Posterior vena cava (tissue), 2 donors: ENCODE measurements at regions not wholly inside any gene's neighbourhood (a gene's known extent, or its start where the extent isn't known, plus 50 kb on each side); places are given as distances from the start of the nearest gene placed in this dataset.

Experiments used
- DNase-seq: peaks from one replicate; pipeline ENCODE4 v3.0.0-alpha.2; 2020; ENCODE audit warnings: low spot score
- intact Hi-C, 2 donors: fragments of 100-400 bp; cut with DNase I; formaldehyde crosslinking; loops; one replicate each; pipeline versions ENCODE4 v1.14.1 to v1.14.2; 2022 to 2023
- donor health status: DM: yes; HTN: yes; CAD: no.
- donor health status: DM: yes; HTN: yes; CAD: no.

DNA sequence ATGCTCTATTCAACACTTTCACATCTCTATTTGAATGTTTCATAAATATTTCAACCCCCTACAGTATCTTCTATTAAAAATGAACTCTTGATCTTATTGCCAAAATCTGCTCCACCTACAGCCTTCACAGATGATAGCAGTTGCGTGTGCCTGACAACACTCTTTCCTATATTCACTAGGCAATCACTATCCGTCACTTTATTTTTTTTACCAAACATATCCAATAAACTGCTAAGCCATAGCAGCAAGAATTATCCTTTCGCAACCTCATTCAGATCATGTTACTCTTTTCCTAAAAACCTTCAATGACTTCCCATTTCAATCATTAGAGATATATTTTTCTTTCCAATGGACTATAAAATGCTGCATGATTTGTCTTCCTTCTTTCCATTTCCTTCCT, 629.8 kb upstream of the PCDH9 start:
- DNase-seq: no peak
- intact Hi-C loops: no loop called here

- no peak for DNase-seq
- intact Hi-C loops: no loop called here
Observed at GRCh38 chr13:67857581-67858310, 627.6 kb upstream of the PCDH9 start.

DNA sequence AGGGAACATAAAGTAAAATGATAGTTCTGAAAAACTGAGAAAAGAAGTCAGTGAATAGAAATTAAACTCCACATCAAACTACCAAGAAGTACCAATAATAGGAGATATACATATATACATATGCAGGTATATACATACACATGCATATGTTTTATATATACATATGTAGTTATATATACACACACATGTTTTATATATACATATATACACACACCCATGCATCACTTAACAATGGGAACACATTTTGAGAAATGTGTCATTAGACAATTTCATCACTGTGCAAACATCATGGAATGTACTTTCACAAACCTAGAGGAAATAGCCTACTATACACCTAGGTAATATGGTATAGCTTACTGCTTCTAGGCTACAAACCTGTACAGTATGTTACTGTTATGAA, 626.8 kb upstream of the PCDH9 start:
- intact Hi-C loops: no loop called here
- no peak for DNase-seq

- intact Hi-C loops: no loop called here
Observed at GRCh38 chr13:67855741-67856238, 625.7 kb upstream of the PCDH9 start.

DNA sequence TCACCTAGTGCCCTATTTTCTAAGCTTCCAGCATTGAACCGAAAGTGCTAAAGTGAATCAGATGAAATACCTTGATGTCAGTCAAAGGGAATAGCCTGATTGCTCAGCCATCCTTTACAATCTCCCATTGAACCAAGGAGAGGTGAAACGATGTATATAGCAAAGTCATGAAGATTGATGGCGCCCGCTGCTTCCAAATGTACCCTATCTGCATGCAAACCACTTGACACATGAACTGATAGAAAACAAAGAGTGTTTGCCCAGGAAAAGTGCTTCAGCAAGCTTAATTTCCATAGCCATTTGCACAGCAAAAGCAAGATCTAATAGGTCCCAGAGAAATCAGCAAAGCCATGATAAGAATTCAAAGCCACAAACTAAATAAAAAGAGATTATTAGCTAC, 624.9 kb upstream of the PCDH9 start:
- DNase-seq: no peak
- intact Hi-C loops: no loop called here

More at GRCh38 chr13:67855741-67856238, 625.7 kb upstream of the PCDH9 start:
- no peak for DNase-seq

DNA sequence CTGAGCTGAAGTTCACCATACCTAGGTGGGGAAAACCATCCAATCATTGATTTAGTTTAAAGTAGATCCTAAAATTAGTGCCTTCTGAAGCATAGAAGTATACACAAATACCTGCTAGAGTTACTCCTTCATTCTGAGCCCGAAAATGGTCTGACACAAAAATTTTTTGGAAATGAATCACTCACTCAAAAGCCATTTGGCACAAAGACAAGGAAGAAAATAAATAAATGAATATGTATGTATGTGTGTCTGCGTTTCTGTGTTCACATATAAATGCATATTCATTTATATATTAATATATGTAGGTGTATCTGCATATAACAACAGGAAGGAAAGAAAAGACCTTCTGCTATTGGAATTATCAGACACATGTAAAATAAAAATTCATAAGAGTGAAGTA, 614.4 kb upstream of the PCDH9 start:
- DNase-seq: no peak
- intact Hi-C loops: no loop called here

GRCh38 chr13:67841071-67841470, 610.9 kb upstream of the PCDH9 start:
- no peak for DNase-seq

DNA sequence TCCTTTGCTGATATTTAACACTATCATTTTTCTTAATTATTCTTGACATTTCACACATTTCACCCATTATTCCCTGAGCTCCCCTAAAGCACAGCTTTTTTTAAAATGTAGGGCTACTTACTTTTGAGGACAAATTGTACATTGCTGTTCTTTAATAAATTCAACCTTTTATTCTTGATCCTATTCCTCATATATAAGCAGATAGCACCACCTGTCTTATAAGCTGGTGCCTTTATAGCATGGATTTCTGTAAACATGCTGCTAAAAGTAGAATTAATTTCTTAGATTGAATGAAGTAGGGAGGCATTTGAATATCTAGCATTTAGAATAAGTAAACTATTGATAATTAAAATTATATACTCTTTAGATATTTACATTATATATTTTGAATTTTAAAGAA, 603.4 kb upstream of the PCDH9 start:
- intact Hi-C loops: no loop called here
- DNase-seq: no peak

More at GRCh38 chr13:67841071-67841470, 610.9 kb upstream of the PCDH9 start:
- intact Hi-C loops: no loop called here

DNA sequence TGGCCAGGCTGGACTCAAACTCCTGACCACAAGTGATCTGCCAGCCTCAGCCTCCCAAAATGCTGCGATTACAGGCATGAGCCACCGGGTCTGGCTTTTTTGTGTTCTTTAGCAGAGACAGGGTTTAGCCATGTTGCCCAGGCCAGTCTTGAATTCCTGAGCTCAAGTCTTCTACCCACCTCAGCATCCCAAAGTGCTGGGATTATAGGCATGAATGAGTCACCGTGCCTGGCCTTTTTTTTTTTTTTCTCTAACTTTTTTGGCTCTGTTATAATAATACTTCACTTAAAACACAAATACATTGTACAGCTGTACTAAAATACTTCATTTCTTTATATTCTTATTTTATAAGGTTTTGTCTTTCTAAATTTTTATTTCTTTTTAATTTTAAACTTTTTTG, 599.5 kb upstream of the PCDH9 start:
- intact Hi-C loops: no loop called here
- no peak for DNase-seq

DNA sequence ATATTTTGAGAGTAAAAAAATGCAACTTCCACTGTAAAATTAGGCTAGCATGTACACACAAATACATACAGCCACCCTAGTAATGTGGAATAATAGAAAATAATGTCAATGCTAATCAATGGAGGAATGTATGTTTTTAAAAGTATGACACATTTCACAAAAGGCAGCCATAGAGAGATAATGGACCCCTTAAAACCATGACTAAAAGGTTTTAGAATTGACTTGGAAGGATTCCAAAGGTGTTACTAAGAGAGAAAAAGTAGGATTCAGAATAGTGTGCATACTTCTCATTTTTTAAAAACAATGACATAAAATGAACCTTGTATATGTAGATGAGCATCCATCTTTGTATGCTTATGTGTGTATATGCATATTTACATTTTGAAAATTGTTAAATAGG, 597.9 kb upstream of the PCDH9 start:
- intact Hi-C loops: no loop called here
- no peak for DNase-seq

- intact Hi-C loops: no loop called here
- DNase-seq: no peak
Observed at GRCh38 chr13:67821606-67822005, 591.5 kb upstream of the PCDH9 start.

DNA sequence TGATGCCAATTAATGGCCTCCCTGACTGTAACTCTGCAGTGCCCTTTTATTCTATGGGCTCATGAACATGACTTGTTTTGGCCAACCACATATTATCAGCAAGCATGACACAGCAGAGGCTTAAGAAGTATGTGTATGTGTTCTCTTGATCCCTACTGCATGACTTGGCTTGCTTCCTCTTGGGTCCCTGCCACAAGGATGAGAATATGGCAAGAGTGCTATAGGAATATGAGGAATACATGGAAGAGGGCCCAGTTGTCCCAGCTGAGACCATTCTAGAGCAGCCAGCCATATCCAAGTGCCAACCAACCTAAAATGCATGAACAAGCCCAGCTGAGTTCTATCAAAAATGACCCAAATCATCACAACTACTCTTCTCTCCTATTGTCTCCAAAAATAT, 576.7 kb upstream of the PCDH9 start:
- no peak for DNase-seq
- intact Hi-C loops: no loop called here

DNA sequence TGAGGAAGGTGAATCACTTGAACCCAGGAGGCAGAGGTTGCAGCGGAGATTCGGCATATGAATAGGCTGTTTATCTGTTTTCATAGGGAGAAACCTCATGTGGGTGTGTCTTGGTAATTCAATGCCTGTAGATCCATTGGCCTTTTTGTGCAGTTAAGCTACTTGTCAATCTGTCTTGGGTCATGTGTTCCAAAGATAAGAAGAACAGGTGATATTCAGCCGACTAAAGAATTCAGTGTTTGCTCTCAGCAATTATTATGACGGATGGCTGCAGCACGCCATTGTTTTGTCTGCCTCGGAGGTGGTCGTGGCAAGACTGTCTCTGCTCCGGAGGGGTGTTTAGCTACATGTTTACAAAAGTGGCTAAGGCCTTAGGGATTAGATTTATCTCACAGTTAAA, 573.0 kb upstream of the PCDH9 start:
- intact Hi-C loops: no loop called here
- no peak for DNase-seq

DNA sequence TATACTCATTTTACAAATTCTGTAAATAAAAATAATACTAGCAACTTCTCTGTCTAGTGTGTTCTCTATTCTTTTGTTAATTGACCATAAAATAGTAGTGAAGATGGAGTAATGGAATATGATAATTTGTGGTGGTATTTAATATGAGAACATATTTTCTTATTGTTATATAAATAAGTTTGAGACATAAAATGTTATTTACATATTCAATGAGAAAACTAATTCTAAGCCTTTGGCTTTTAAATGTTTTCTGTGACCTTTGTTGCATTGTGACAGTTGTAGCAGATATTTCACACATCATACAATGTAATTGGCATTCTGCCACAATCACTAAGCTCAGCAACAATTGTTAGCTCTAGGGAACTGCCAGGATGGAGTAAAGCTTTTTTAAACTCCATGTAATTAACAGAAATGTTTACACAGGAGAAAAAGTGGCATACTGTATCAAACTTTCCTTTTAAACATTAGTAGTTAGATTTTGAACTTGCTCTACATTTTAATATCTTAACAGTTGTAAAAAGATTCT, 562.1 kb upstream of the PCDH9 start:
- DNase-seq: no peak
- intact Hi-C loops: no loop called here

DNA sequence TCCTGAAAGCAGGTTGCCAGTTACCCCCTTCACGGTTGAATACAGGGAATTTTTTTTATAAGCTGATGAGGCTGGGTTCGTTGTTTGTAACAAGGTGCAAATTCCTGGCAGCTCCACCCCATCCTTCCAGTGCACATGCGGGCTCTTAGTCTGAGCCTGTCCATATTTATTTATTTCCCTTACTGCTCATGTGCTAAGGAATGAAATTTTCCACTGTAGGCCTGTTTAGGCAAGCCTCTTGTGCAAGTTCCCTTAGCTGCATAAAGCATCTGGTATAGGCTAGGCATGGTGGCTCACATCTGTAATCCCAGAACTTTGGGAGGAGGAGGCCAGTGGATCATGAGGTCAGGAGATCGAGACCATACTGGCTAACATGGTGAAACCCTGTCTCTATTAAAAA, 560.9 kb upstream of the PCDH9 start:
- intact Hi-C loops: no loop called here
- no peak for DNase-seq

DNA sequence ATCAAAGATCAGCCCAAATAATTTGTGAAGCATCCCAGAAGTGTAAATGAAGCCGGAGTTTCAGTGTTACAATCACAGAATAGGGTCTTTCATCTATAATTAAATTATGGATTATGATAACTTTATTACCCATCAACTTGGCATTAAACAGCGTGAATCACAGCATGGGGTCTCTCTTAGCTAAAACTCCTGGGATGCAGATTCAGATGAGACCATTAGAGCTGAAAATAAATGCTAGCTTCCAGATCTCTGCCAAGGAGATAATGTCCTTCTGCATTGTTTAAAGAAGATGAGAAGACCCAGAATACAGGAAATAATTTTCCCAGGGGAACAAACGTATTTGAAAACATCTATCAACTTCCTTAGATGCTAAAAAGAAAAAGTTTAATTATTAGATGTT, 546.0 kb upstream of the PCDH9 start:
- DNase-seq: no peak
- intact Hi-C loops: no loop called here

- intact Hi-C loops: no loop called here
- no peak for DNase-seq
Observed at GRCh38 chr13:67775359-67775758, 545.2 kb upstream of the PCDH9 start.

DNA sequence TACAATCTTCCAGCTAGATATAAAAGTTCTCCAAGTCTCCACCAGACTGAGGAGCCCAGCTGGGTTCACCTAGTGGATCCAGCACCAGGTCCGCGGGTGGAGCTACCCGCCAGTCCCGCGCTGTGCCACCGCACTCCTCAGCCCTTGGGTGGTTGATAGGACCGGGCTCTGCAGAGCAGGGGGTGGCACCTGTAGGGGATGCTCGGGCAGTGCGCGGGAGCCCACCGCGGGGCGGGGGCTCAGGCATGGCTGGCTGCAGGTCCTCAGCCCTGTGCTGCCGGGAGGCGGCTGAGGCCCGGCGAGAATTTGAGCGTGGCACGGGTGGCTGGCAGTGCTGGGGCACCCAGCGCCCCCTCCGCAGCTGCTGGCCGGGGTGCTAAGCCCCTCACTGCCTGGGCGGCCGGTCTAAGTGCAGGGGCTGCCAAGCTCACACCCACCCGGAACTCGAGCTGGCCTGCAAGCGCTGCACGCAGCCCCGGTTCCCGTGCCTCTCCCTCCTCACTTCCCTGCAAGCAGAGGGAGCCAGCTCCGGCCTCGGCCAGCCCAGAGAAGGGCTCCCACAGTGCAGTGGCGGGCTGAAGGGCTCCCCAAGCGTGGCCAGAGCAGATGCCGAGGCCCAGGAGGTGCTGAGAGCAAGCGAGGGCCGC, 542.8 kb upstream of the PCDH9 start:
- peak; percentile 58 for DNase-seq
- intact Hi-C loops: no loop called here

GRCh38 chr13:67771106-67771505, 541.0 kb upstream of the PCDH9 start:
- intact Hi-C loops: no loop called here
- DNase-seq: no peak

DNA sequence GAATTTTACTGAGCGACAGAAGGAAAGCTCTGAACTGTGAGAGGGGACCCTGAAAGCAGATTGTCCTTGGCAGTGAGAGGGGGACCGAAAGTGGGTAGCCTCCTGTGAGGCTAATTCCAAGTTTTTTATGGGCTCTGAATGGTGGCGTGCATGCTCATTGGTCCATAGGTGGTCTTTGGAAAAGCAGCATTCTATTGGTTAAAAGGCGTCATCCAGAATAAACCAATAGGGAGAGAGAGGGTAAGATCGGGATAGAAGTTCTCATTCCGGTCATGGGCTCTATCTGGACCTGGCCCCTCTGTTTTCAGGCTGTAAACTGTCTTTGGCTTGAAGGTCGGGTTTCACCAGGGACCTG, 539.8 kb upstream of the PCDH9 start:
- intact Hi-C loops: no loop called here
- DNase-seq: no peak
